SK-N-SH (cell line): ENCODE measurements at regions not wholly inside any gene's neighbourhood (a gene's known extent, or its start where the extent isn't known, plus 50 kb on each side); places are given as distances from the start of the nearest gene placed in this dataset.

Experiments used
- CTCF ChIA-PET: fragments of 300-600, 350-600 bp; formaldehyde crosslinking; extraction: SDS; loops from one replicate; lab custom pipeline; 2021; lab: Yijun Ruan, JAX
- POLR2A ChIA-PET: fragments of 350-600 bp; sonication (Branson Sonifier 250); formaldehyde crosslinking; extraction: SDS; loops from one replicate; lab custom pipeline; 2020; ENCODE audit warnings: antibody characterized with exemption, inconsistent platforms; lab: Yijun Ruan, JAX
- DNase-seq: peaks from one replicate; pipeline ENCODE4 v3.0.0; 2012
- H2AFZ ChIP-seq: fragments of 200-600 bp; sonication (generic); 2 replicates; pipeline ENCODE4 v1.8.1; 2016; ENCODE audit warnings: antibody characterized with exemption, mild to moderate bottlenecking, low read depth
- H3F3A ChIP-seq: fragments of 200-600 bp; sonication (generic); replicated peaks from 2 replicates; pipeline ENCODE3; 2016; ENCODE audit warnings: antibody characterized with exemption, mild to moderate bottlenecking; ENCODE audit not compliant: insufficient read depth
- H3K27ac ChIP-seq, 2 experiments: fragments of 200-500 bp in 1 of 2; fragments of 200-600 bp in 1 of 2; sonication (Bioruptor generic) in 1 of 2; sonication (generic), shearing (Covaris generic) in 1 of 2; 2 replicates each; pipeline versions ENCODE4 v1.5.1 to v1.6.1; 2014 to 2016; ENCODE audit warnings: low read depth in 2 of 2, inconsistent platforms in 1 of 2, low read length in 1 of 2, mild to moderate bottlenecking in 1 of 2, mixed read lengths in 1 of 2
- H3K27me3 ChIP-seq: fragments of 200-600 bp; sonication (generic), shearing (Covaris generic); 2 replicates; pipeline ENCODE4 v1.6.1; 2016; ENCODE audit warnings: mixed run types; ENCODE audit not compliant: insufficient read depth
- H3K36me3 ChIP-seq, 2 experiments: fragments of 200-500 bp in 1 of 2; fragments of 200-600 bp in 1 of 2; sonication (Bioruptor generic) in 1 of 2; sonication (generic) in 1 of 2; replicated peaks in 1 of 2; 2 replicates each; pipeline versions ENCODE3 to v1.5.1; 2014 to 2016; ENCODE audit warnings: low read length in 1 of 2, mild to moderate bottlenecking in 1 of 2; ENCODE audit not compliant: insufficient read depth in 2 of 2, control insufficient read depth in 1 of 2
- H3K4me1 ChIP-seq, 2 experiments: fragments of 200-500 bp in 1 of 2; fragments of 200-600 bp in 1 of 2; sonication (Bioruptor generic) in 1 of 2; sonication (generic), shearing (Covaris generic) in 1 of 2; 2 replicates each; pipeline versions ENCODE4 v1.5.1 to v1.6.1; 2014 to 2016; ENCODE audit warnings: low read depth in 1 of 2, low read length in 1 of 2, mixed run types in 1 of 2; ENCODE audit not compliant: insufficient read depth in 2 of 2, control insufficient read depth in 1 of 2
- H3K4me2 ChIP-seq: fragments of 200-600 bp; sonication (generic), shearing (Covaris generic); 2 replicates; pipeline ENCODE4 v1.6.1; 2017; ENCODE audit warnings: mixed run types
- H3K4me3 ChIP-seq, 2 experiments: fragments of 200-500 bp in 1 of 2; fragments of 200-600 bp in 1 of 2; sonication (Bioruptor generic) in 1 of 2; sonication (generic), shearing (Covaris generic) in 1 of 2; 2 replicates each; pipeline versions ENCODE4 v1.5.1 to v1.8.1; 2014 to 2016; ENCODE audit warnings: low read depth in 2 of 2, inconsistent platforms in 1 of 2, low read length in 1 of 2, mild to moderate bottlenecking in 1 of 2, mixed read lengths in 1 of 2, moderate library complexity in 1 of 2
- H3K79me2 ChIP-seq: fragments of 200-600 bp; sonication (generic); 2 replicates; pipeline ENCODE4 v1.8.1; 2017; ENCODE audit warnings: mild to moderate bottlenecking; ENCODE audit not compliant: insufficient read depth
- H3K9ac ChIP-seq: fragments of 200-600 bp; sonication (generic); 2 replicates; pipeline ENCODE4 v1.6.1; 2017; ENCODE audit warnings: mixed run types
- H3K9me2 ChIP-seq: fragments of 200-600 bp; sonication (generic); 2 replicates; pipeline ENCODE4 v1.6.1; 2017; ENCODE audit warnings: mixed run types
- H3K9me3 ChIP-seq: fragments of 200-600 bp; sonication (generic); 2 replicates; pipeline ENCODE4 v1.6.1; 2017; ENCODE audit warnings: mixed run types, mild to moderate bottlenecking, moderate library complexity
- H4K20me1 ChIP-seq: fragments of 200-600 bp; sonication (generic); 2 replicates; pipeline ENCODE4 v1.6.1; 2017; ENCODE audit warnings: mild to moderate bottlenecking, mixed run types; ENCODE audit not compliant: insufficient read depth
- CHD2 ChIP-seq: fragments of 150-350 bp; IDR thresholded peaks from 2 replicates; pipeline ENCODE4 v1.6.1; 2018; ENCODE audit warnings: low read length; ENCODE audit not compliant: partially characterized antibody
- EP300 ChIP-seq, 2 experiments: IDR thresholded peaks; 2 replicates each; pipeline versions ENCODE4 v1.4.0 to v1.6.1; 2012; ENCODE audit warnings: borderline replicate concordance in 1 of 2, low read depth in 1 of 2, low read length in 1 of 2
- FOSL2 ChIP-seq: IDR thresholded peaks from 2 replicates; pipeline ENCODE4 v1.4.0; 2012; ENCODE audit warnings: low read depth, mild to moderate bottlenecking, moderate library complexity, borderline replicate concordance
- GABPA ChIP-seq: IDR thresholded peaks from 2 replicates; pipeline ENCODE4 v1.4.0; 2012; ENCODE audit warnings: low read depth, mild to moderate bottlenecking
- GATA2 ChIP-seq: sonication (generic); formaldehyde crosslinking; IDR thresholded peaks from 2 replicates; pipeline ENCODE4 v1.5.0; 2020; ENCODE audit warnings: mild to moderate bottlenecking, missing genetic modification reagents
- JUND ChIP-seq: IDR thresholded peaks from 2 replicates; pipeline ENCODE4 v1.4.0; 2012
- NFIC ChIP-seq: IDR thresholded peaks from 2 replicates; pipeline ENCODE4 v1.4.0; 2012; ENCODE audit warnings: borderline replicate concordance
- POLR2AphosphoS5 ChIP-seq: IDR thresholded peaks from 2 replicates; pipeline ENCODE4 v1.6.1; 2012; ENCODE audit warnings: low read depth, low read length
- RXRA ChIP-seq: IDR thresholded peaks from 2 replicates; pipeline ENCODE4 v1.4.0; 2012; ENCODE audit warnings: low read depth, mild to moderate bottlenecking, borderline replicate concordance
- SMC3 ChIP-seq: IDR thresholded peaks from 2 replicates; pipeline ENCODE4 v1.6.1; 2012; ENCODE audit warnings: low read depth, low read length, improper control_type of control experiment
- TAF1 ChIP-seq: IDR thresholded peaks from 2 replicates; pipeline ENCODE4 v1.6.1; 2012; ENCODE audit warnings: low read depth, mild to moderate bottlenecking, low read length, moderate library complexity, borderline replicate concordance
- YY1 ChIP-seq: IDR thresholded peaks from 2 replicates; pipeline ENCODE4 v1.4.0; 2012; ENCODE audit warnings: low read depth, mild to moderate bottlenecking
- WGBS: methylation state at CpG from one replicate; pipeline ENCODE4 v1.1.6; 2017; ENCODE audit warnings: low lambda C conversion rate; 5-methylcytosine and 5-hydroxymethylcytosine counted together
- TF ChIP-seq, protein P1 (sequence below): IDR thresholded peaks from 2 replicates; pipeline ENCODE4 v1.4.0; 2012; ENCODE audit warnings: low read depth, borderline replicate concordance
- TF ChIP-seq, protein P2 (sequence below): fragments of 200-600 bp; sonication (generic); IDR thresholded peaks from 2 replicates; pipeline ENCODE4 v1.6.1; 2017; ENCODE audit warnings: antibody characterized with exemption, mild to moderate bottlenecking, moderate library complexity
- TF ChIP-seq, protein P3 (sequence below): IDR thresholded peaks from 2 replicates; pipeline ENCODE4; 2012
- TF ChIP-seq, protein P4 (sequence below): IDR thresholded peaks from 2 replicates; pipeline ENCODE4 v1.4.0; 2012; ENCODE audit warnings: low read depth, borderline replicate concordance
- TF ChIP-seq, protein P5 (sequence below): fragments of 150-350 bp; IDR thresholded peaks from 2 replicates; pipeline ENCODE4 v1.6.1; 2017; ENCODE audit warnings: antibody characterized with exemption, low read length, low read depth, borderline replicate concordance

DNA sequence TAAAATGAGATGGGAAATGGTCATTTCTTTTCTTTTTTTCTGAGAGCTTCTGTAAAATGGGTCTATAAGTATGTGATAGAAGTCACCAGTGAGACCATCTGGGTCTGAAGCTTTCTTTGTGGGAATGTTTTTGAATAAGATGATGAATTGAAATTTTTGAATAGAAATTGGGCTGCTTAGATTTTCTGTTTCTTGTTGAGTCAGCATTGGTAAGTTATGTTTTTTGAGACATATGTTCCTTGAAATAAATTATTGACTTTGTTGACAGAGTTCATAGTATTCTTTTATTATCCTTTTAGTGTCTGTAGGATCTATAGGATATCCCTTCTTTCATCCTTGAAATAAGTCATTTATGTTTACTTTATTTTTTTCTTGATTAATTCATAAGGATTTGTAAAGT is 208.1 kb downstream of the OPA1 start:
- H3K4me2 ChIP-seq: no peak overlapping the region
- H3K79me2 ChIP-seq: no peaks in the 10 kb centered on the region
- POLR2A ChIA-PET: no interaction called here
- CTCF ChIA-PET: interaction anchor here (1.2 kb wide), 1 partner anchor 533 kb away, joined by 3 read pairs; no protein-coding TSS in a partner anchor
- H3K27ac ChIP-seq: no peak overlapping the region
- no peaks in the 10 kb centered on the region for H3K9me2 ChIP-seq
- H3K4me3 ChIP-seq: no peak overlapping the region
- H3K4me1 ChIP-seq: peaks cover 0 to 4% of the 10 kb centered on the region in 2 experiments; a peak in 1 of 4 replicates
- no peaks in the 10 kb centered on the region for H3F3A ChIP-seq
- H4K20me1 ChIP-seq: no peaks in the 10 kb centered on the region
- no peaks in the 10 kb centered on the region for H3K9me3 ChIP-seq
- DNase-seq: no peak
- no peak overlapping the region for H3K9ac ChIP-seq
- H2AFZ ChIP-seq: no peak overlapping the region
- no peaks in the 10 kb centered on the region for H3K36me3 ChIP-seq
- H3K27me3 ChIP-seq: peaks cover 11% of the 10 kb centered on the region; the same call in 1 of the 2 replicates
- no peak for TF ChIP-seq GATA2 (CRISPR knock-in tag)
- TF ChIP-seq, protein P1, sequence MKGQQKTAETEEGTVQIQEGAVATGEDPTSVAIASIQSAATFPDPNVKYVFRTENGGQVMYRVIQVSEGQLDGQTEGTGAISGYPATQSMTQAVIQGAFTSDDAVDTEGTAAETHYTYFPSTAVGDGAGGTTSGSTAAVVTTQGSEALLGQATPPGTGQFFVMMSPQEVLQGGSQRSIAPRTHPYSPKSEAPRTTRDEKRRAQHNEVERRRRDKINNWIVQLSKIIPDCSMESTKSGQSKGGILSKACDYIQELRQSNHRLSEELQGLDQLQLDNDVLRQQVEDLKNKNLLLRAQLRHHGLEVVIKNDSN: no peak
- no peak for TF ChIP-seq NFIC
- TF ChIP-seq, protein P2, sequence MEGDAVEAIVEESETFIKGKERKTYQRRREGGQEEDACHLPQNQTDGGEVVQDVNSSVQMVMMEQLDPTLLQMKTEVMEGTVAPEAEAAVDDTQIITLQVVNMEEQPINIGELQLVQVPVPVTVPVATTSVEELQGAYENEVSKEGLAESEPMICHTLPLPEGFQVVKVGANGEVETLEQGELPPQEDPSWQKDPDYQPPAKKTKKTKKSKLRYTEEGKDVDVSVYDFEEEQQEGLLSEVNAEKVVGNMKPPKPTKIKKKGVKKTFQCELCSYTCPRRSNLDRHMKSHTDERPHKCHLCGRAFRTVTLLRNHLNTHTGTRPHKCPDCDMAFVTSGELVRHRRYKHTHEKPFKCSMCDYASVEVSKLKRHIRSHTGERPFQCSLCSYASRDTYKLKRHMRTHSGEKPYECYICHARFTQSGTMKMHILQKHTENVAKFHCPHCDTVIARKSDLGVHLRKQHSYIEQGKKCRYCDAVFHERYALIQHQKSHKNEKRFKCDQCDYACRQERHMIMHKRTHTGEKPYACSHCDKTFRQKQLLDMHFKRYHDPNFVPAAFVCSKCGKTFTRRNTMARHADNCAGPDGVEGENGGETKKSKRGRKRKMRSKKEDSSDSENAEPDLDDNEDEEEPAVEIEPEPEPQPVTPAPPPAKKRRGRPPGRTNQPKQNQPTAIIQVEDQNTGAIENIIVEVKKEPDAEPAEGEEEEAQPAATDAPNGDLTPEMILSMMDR: no peak
- TF ChIP-seq GABPA: no peak
- TF ChIP-seq YY1: no peak
- TF ChIP-seq TAF1: no peak
- no peak for TF ChIP-seq EP300 (IDR thresholded peaks at IDR 0.05; ENCODE audit: borderline replicate concordance in 1 of 2, low read depth in 1 of 2, low read length in 1 of 2)
- TF ChIP-seq, protein P3, sequence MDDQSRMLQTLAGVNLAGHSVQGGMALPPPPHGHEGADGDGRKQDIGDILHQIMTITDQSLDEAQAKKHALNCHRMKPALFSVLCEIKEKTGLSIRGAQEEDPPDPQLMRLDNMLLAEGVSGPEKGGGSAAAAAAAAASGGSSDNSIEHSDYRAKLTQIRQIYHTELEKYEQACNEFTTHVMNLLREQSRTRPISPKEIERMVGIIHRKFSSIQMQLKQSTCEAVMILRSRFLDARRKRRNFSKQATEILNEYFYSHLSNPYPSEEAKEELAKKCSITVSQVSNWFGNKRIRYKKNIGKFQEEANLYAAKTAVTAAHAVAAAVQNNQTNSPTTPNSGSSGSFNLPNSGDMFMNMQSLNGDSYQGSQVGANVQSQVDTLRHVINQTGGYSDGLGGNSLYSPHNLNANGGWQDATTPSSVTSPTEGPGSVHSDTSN: no peak
- no peak for TF ChIP-seq POLR2AphosphoS5
- TF ChIP-seq CHD2: no peak
- TF ChIP-seq, all 33 proteins: peak for 0

DNA sequence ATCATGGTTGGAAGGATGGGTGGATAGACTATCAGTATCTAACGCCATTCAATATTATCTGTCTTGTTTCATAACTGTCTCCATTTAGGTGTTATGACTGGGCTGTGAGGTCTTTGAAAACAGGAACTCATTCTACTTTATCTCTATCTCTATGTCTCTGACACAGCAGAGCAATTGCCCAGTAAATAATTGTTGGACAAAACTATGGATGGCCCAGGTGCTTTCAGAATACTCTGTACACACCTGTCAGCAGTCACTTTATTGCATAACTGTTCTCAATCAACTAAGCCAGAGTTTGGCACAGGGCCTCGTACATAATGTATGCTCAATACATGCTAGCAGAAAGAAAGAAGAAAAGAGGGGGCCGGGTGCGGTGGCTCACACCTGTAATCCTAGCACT is 210.3 kb downstream of the OPA1 start:
- Histone ChIP-seq H3K9me3 (no peaks in the 10 kb centered on the region), H4K20me1 (no peaks in the 10 kb centered on the region), H3F3A (no peaks in the 10 kb centered on the region), H3K4me2 (no peak overlapping the region), H3K79me2 (no peaks in the 10 kb centered on the region), H3K36me3 (no peaks in the 10 kb centered on the region), H3K9ac (no peak overlapping the region), H3K27me3 (peaks cover 11% of the 10 kb centered on the region; the same call in 1 of the 2 replicates), H3K4me3 (no peak overlapping the region), H3K4me1 (peaks cover 0 to 4% of the 10 kb centered on the region in 2 experiments; a peak in 1 of 4 replicates), H2AFZ (no peak overlapping the region), H3K27ac (no peak overlapping the region), H3K9me2 (no peaks in the 10 kb centered on the region)
- 75% methylated on average over 3 of the region's 4 CpGs for WGBS
- no peak for DNase-seq
- POLR2A ChIA-PET: no interaction called here
- CTCF ChIA-PET: interaction anchor here (1.6 kb wide), 1 partner anchor 512 kb away, joined by 4 read pairs; no protein-coding TSS in a partner anchor
- no peak for TF ChIP-seq JUND
- no peak for TF ChIP-seq FOSL2
- TF ChIP-seq, protein P4, sequence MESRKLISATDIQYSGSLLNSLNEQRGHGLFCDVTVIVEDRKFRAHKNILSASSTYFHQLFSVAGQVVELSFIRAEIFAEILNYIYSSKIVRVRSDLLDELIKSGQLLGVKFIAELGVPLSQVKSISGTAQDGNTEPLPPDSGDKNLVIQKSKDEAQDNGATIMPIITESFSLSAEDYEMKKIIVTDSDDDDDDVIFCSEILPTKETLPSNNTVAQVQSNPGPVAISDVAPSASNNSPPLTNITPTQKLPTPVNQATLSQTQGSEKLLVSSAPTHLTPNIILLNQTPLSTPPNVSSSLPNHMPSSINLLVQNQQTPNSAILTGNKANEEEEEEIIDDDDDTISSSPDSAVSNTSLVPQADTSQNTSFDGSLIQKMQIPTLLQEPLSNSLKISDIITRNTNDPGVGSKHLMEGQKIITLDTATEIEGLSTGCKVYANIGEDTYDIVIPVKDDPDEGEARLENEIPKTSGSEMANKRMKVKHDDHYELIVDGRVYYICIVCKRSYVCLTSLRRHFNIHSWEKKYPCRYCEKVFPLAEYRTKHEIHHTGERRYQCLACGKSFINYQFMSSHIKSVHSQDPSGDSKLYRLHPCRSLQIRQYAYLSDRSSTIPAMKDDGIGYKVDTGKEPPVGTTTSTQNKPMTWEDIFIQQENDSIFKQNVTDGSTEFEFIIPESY: no peak
- TF ChIP-seq, protein P5, sequence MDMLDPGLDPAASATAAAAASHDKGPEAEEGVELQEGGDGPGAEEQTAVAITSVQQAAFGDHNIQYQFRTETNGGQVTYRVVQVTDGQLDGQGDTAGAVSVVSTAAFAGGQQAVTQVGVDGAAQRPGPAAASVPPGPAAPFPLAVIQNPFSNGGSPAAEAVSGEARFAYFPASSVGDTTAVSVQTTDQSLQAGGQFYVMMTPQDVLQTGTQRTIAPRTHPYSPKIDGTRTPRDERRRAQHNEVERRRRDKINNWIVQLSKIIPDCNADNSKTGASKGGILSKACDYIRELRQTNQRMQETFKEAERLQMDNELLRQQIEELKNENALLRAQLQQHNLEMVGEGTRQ: no peak
- no peak for TF ChIP-seq SMC3
- TF ChIP-seq RXRA: no peak
- TF ChIP-seq, protein P1: no peak
- TF ChIP-seq POLR2AphosphoS5: no peak
